ENCODE measurements at regions not wholly inside any gene's neighbourhood (a gene's known extent, or its start where the extent isn't known, plus 50 kb on each side); places are given as distances from the start of the nearest gene placed in this dataset.
"Not testable (repeated sequence)": the region's sequence is repeated elsewhere in the genome, so short reads cannot be mapped to it uniquely, and the experiment has no call there.

DNA sequence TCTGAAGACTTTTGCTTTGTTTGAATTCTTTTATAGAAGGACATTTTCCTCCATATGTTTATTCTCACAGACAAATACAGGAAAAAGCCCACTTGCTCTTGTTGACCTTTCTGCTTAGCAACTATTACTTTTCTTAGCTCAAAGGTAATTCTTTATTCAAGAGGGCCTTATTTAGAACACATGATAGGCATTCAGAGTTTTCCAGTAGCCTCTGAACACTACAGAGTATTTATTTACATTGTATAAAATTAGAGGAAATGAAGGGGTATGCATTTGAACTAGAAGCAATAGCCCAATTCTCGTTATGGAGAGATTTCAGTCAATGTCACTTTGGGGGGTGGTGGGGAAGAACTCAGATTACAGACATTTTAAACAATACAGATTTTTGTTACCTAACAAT lies 581.7 kb downstream of the KCNJ2 start (continued):
- TF ChIP-seq, protein P1, sequence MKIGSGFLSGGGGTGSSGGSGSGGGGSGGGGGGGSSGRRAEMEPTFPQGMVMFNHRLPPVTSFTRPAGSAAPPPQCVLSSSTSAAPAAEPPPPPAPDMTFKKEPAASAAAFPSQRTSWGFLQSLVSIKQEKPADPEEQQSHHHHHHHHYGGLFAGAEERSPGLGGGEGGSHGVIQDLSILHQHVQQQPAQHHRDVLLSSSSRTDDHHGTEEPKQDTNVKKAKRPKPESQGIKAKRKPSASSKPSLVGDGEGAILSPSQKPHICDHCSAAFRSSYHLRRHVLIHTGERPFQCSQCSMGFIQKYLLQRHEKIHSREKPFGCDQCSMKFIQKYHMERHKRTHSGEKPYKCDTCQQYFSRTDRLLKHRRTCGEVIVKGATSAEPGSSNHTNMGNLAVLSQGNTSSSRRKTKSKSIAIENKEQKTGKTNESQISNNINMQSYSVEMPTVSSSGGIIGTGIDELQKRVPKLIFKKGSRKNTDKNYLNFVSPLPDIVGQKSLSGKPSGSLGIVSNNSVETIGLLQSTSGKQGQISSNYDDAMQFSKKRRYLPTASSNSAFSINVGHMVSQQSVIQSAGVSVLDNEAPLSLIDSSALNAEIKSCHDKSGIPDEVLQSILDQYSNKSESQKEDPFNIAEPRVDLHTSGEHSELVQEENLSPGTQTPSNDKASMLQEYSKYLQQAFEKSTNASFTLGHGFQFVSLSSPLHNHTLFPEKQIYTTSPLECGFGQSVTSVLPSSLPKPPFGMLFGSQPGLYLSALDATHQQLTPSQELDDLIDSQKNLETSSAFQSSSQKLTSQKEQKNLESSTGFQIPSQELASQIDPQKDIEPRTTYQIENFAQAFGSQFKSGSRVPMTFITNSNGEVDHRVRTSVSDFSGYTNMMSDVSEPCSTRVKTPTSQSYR (CRISPR knock-in tag; IDR thresholded peaks at IDR 0.05): no peak
- TF ChIP-seq GABPB1 (CRISPR knock-in tag; IDR thresholded peaks at IDR 0.05) (no peak), IRF1 (CRISPR knock-in tag; IDR thresholded peaks at IDR 0.05) (no peak), ZNF138 (CRISPR knock-in tag; conservative IDR thresholded peaks at IDR 0.05) (no peak), CDX4 (CRISPR knock-in tag; IDR thresholded peaks at IDR 0.05; ENCODE audit: borderline replicate concordance) (no peak)
- TF ChIP-seq, protein P2, sequence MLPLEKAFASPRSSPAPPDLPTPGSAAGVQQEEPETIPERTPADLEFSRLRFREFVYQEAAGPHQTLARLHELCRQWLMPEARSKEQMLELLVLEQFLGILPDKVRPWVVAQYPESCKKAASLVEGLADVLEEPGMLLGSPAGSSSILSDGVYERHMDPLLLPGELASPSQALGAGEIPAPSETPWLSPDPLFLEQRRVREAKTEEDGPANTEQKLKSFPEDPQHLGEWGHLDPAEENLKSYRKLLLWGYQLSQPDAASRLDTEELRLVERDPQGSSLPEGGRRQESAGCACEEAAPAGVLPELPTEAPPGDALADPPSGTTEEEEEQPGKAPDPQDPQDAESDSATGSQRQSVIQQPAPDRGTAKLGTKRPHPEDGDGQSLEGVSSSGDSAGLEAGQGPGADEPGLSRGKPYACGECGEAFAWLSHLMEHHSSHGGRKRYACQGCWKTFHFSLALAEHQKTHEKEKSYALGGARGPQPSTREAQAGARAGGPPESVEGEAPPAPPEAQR (CRISPR knock-in tag; IDR thresholded peaks at IDR 0.05): no peak

- H3K27me3 Mint-ChIP-seq (ENCODE audit: low read depth); H3K9me3 Mint-ChIP-seq; CTCF ChIA-PET; H3K27ac Mint-ChIP-seq; H3K36me3 Mint-ChIP-seq; H3K4me3 Mint-ChIP-seq; H3K4me1 Mint-ChIP-seq; POLR2A ChIA-PET; DNase-seq (ENCODE audit: low spot score); ATAC-seq: not testable (repeated sequence)
These were observed 583.1 kb downstream of the KCNJ2 start for GRCh38 chr17:70752461-70752860.

DNA sequence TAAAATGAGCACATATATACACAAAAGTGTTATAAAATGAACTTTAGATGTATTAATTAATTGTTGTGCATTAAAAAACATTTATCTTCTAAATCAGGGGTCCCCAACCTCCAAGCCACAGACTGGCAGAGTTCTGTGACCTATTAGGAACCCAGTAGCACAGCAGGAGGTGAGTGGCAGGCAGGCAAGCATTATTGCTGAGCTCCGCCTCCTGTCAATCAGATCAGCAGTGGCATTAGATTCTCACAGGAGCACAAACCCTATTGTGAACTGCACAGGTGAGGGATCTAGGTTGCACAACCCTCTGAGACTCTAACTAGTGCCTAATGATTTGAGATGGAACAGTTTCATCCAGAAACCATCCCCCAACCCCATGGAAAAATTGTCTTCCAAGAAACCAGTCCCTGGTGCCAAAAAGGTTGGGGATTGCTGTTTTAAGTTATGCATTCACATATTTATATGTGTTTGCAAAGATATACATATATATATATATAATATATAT lies 583.7 kb downstream of the KCNJ2 start:
- Mint-ChIP-seq H3K9me3 (peaks cover 4% of the 10 kb centered on the region; the same call in 1 of the 2 replicates), H3K4me1 (no peaks in the 10 kb centered on the region), H3K27me3 (ENCODE audit: low read depth) (no peaks in the 10 kb centered on the region), H3K27ac (no peak overlapping the region), H3K36me3 (no peaks in the 10 kb centered on the region; the same call in 1 of the 2 replicates), H3K4me3 (no peak overlapping the region)
- POLR2A ChIA-PET: no interaction called here
- CTCF ChIA-PET: no interaction called here
- no peak for DNase-seq (ENCODE audit: low spot score)
- no peak for ATAC-seq
- no peak for TF ChIP-seq MLX (CRISPR knock-in tag; IDR thresholded peaks at IDR 0.05)
- TF ChIP-seq, protein P3, sequence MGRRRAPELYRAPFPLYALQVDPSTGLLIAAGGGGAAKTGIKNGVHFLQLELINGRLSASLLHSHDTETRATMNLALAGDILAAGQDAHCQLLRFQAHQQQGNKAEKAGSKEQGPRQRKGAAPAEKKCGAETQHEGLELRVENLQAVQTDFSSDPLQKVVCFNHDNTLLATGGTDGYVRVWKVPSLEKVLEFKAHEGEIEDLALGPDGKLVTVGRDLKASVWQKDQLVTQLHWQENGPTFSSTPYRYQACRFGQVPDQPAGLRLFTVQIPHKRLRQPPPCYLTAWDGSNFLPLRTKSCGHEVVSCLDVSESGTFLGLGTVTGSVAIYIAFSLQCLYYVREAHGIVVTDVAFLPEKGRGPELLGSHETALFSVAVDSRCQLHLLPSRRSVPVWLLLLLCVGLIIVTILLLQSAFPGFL (CRISPR knock-in tag; IDR thresholded peaks at IDR 0.05; ENCODE audit: borderline replicate concordance): no peak
- no peak for TF ChIP-seq ERG (CRISPR knock-in tag; IDR thresholded peaks at IDR 0.05)
- TF ChIP-seq TEAD1 (CRISPR knock-in tag; IDR thresholded peaks at IDR 0.05): no peak
- no peak for TF ChIP-seq FOXJ3 (CRISPR knock-in tag; IDR thresholded peaks at IDR 0.05; ENCODE audit: borderline replicate concordance)
- no peak for TF ChIP-seq IRF2 (CRISPR knock-in tag; IDR thresholded peaks at IDR 0.05; ENCODE audit: borderline replicate concordance, low read depth)
- no peak for TF ChIP-seq IRF1 (CRISPR knock-in tag; IDR thresholded peaks at IDR 0.05)
- no peak for TF ChIP-seq USF2 (CRISPR knock-in tag; IDR thresholded peaks at IDR 0.05)
- TF ChIP-seq, protein P4, sequence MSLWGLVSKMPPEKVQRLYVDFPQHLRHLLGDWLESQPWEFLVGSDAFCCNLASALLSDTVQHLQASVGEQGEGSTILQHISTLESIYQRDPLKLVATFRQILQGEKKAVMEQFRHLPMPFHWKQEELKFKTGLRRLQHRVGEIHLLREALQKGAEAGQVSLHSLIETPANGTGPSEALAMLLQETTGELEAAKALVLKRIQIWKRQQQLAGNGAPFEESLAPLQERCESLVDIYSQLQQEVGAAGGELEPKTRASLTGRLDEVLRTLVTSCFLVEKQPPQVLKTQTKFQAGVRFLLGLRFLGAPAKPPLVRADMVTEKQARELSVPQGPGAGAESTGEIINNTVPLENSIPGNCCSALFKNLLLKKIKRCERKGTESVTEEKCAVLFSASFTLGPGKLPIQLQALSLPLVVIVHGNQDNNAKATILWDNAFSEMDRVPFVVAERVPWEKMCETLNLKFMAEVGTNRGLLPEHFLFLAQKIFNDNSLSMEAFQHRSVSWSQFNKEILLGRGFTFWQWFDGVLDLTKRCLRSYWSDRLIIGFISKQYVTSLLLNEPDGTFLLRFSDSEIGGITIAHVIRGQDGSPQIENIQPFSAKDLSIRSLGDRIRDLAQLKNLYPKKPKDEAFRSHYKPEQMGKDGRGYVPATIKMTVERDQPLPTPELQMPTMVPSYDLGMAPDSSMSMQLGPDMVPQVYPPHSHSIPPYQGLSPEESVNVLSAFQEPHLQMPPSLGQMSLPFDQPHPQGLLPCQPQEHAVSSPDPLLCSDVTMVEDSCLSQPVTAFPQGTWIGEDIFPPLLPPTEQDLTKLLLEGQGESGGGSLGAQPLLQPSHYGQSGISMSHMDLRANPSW (CRISPR knock-in tag; conservative IDR thresholded peaks at IDR 0.05; ENCODE audit: low read depth): no peak
- TF ChIP-seq NFYB (CRISPR knock-in tag; conservative IDR thresholded peaks at IDR 0.05; ENCODE audit: low read depth): no peak
- TF ChIP-seq SOX15 (CRISPR knock-in tag; IDR thresholded peaks at IDR 0.05): no peak
